ENCODE measurements at regions not wholly inside any gene's neighbourhood (a gene's known extent, or its start where the extent isn't known, plus 50 kb on each side); places are given as distances from the start of the nearest gene placed in this dataset.

DNA sequence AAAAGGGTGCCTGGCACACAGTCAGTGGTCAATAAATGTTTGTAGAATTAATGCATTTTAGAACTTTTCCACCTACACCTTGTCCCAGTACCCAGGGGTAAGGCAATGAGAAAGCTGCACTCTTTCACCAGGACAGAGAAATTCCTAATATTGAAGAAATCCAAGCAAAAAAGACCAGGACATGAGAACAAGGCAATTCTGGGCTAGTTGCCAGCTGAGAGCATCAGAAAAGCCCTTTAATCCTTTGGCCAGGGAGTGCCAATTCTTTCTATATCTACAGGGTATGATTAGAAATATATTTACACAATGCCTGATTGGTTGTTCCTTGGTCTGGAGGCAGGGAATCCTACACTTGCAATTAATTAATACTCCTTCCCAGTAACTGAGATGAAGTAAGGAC is 492.4 kb upstream of the NFIA start:
- peaks cover 0 to 1% (median 0%) of the 10 kb centered on the region in 12 donors for H3K9me3 ChIP-seq
- H3K4me3 ChIP-seq, result no peak overlapping the region
- H3K27me3 ChIP-seq, result no peaks in the 10 kb centered on the region
- no peak for ATAC-seq
- H3K4me1 ChIP-seq, result no peaks in the 10 kb centered on the region
- no peak for TF ChIP-seq POLR2A (IDR thresholded peaks at IDR 0.05)
- no peak for TF ChIP-seq CTCF (IDR thresholded peaks at IDR 0.05)
- DNase-seq, result no peak
- intact Hi-C loops (cut with DNase I), result no loop called here
- H3K27ac ChIP-seq, result no peak overlapping the region
- no peaks in the 10 kb centered on the region for H3K36me3 ChIP-seq

GRCh38 chr1:60589046-60589748 is 493.2 kb upstream of the NFIA start:
- Histone ChIP-seq H3K4me3 (no peak overlapping the region), H3K36me3 (no peaks in the 10 kb centered on the region), H3K27me3 (no peaks in the 10 kb centered on the region), H3K27ac (no peak overlapping the region), H3K4me1 (no peaks in the 10 kb centered on the region), H3K9me3 (peaks cover 0 to 8% (median 4%) of the 10 kb centered on the region in 12 donors)
- ATAC-seq (no peak), DNase-seq (no peak)
- intact Hi-C loops (cut with DNase I), result no loop called here
- TF ChIP-seq CTCF (IDR thresholded peaks at IDR 0.05), result no peak
- no peak for TF ChIP-seq POLR2A (IDR thresholded peaks at IDR 0.05)
- WGBS, 4 donors, result 60 to 68% (median 63%) methylated on average over 4 of the region's 4 CpGs

DNA sequence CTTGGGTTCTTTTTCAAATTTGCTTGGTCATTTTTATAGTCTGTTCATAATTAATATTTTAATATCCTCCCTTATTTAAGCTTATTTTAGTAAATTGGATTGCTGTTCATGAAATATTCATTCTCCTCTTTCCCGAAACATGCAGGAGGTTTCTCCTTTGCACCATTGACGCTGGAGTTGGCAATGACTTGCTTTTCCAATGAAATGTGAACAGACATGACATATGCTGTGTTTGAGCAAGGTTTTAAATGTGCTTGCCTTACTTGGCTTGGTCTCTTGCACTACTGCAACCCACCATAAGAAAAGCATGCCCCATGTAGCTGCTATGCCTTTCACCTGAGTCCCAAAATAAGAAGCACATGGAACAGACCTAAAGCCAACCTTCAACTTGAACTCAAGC is 498.0 kb upstream of the NFIA start:
- H3K9me3 ChIP-seq, result peaks cover 0 to 22% (median 11%) of the 10 kb centered on the region in 12 donors
- ATAC-seq (no peak), DNase-seq (no peak)
- no peaks in the 10 kb centered on the region for H3K4me1 ChIP-seq
- 38 to 59% (median 45%) methylated on average over 2 of the region's 2 CpGs for WGBS, 4 donors
- no peak overlapping the region for H3K4me3 ChIP-seq
- no peaks in the 10 kb centered on the region for H3K27me3 ChIP-seq
- TF ChIP-seq POLR2A (IDR thresholded peaks at IDR 0.05), result no peak
- TF ChIP-seq CTCF (IDR thresholded peaks at IDR 0.05), result no peak
- no peak overlapping the region for H3K27ac ChIP-seq
- H3K36me3 ChIP-seq, result no peaks in the 10 kb centered on the region
- intact Hi-C loops (cut with DNase I), result no loop called here

DNA sequence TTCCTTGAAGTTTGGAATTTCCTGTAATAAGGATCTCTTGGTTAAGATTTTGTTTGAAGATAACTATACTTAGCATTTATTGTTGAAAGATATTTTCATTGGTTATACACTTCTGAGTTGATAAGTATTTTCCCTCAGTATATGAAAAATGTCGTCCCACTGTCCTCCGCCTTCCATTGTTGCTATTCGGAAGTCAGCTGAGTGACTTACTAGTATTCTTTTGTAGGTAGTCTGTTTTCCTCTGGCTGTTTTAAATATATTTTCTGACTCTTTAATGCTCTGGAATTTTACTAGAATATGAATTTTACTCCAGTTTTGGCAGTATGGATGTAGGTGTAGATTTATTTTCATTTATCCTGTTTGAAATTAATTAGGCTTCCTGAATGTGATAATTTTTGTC is 498.7 kb upstream of the NFIA start:
- Histone ChIP-seq H3K4me1 (no peaks in the 10 kb centered on the region), H3K4me3 (no peak overlapping the region), H3K27ac (no peak overlapping the region), H3K36me3 (no peaks in the 10 kb centered on the region), H3K27me3 (no peaks in the 10 kb centered on the region), H3K9me3 (peaks cover 0 to 22% (median 11%) of the 10 kb centered on the region in 12 donors)
- 79 to 93% (median 89%) methylated on average over 3 of the region's 3 CpGs for WGBS, 4 donors
- DNase-seq (no peak), ATAC-seq (no peak)
- intact Hi-C loops (cut with DNase I), result no loop called here
- TF ChIP-seq POLR2A (IDR thresholded peaks at IDR 0.05), result no peak
- TF ChIP-seq CTCF (IDR thresholded peaks at IDR 0.05), result no peak
